GM18502 (cell line): ENCODE measurements at regions not wholly inside any gene's neighbourhood (a gene's known extent, or its start where the extent isn't known, plus 50 kb on each side); places are given as distances from the start of the nearest gene placed in this dataset.

Source experiments
- ATAC-seq: cut with Tn5 transposase; IDR thresholded peaks from one replicate; pipeline ENCODE4 v1.9.1; 2021; ENCODE audit warnings: mild to moderate bottlenecking; ENCODE audit not compliant: unreplicated experiment, poor library complexity

- peak; percentile 62 for ATAC-seq
These were observed 542.5 kb upstream of the PKN2 start for GRCh38 chr1:88141499-88142074.

- no peak for ATAC-seq
These were observed 538.3 kb upstream of the PKN2 start for GRCh38 chr1:88145752-88146151.

- no peak for ATAC-seq
These were observed 534.4 kb upstream of the PKN2 start for GRCh38 chr1:88149686-88150085.

GRCh38 chr1:88150330-88150729 lies 533.7 kb upstream of the PKN2 start:
- ATAC-seq = no peak

- no peak for ATAC-seq
These were observed 520.9 kb upstream of the PKN2 start for GRCh38 chr1:88163187-88163586.

- ATAC-seq = peak; percentile 55
These were observed 515.9 kb upstream of the PKN2 start for GRCh38 chr1:88168126-88168525.

- no peak for ATAC-seq
These were observed 514.9 kb upstream of the PKN2 start for GRCh38 chr1:88169139-88169538.

GRCh38 chr1:88169939-88170338 lies 514.1 kb upstream of the PKN2 start:
- ATAC-seq = no peak

GRCh38 chr1:88175120-88175630 lies 508.9 kb upstream of the PKN2 start:
- no peak for ATAC-seq

GRCh38 chr1:88175631-88176226 lies 508.3 kb upstream of the PKN2 start:
- ATAC-seq = no peak

- no peak for ATAC-seq
These were observed 504.1 kb upstream of the PKN2 start for GRCh38 chr1:88179943-88180342.

GRCh38 chr1:88180449-88181108 lies 503.5 kb upstream of the PKN2 start:
- ATAC-seq = peak; percentile 98

GRCh38 chr1:88186911-88187310 lies 497.2 kb upstream of the PKN2 start:
- ATAC-seq = no peak

- ATAC-seq = no peak
These were observed 496.0 kb upstream of the PKN2 start for GRCh38 chr1:88188038-88188437.

- ATAC-seq = no peak
These were observed 494.5 kb upstream of the PKN2 start for GRCh38 chr1:88189525-88189924.

GRCh38 chr1:88191917-88192316 lies 492.2 kb upstream of the PKN2 start:
- ATAC-seq = peak; percentile 97

GRCh38 chr1:88194542-88194941 lies 489.5 kb upstream of the PKN2 start:
- no peak for ATAC-seq

- ATAC-seq = no peak
These were observed 483.5 kb upstream of the PKN2 start for GRCh38 chr1:88200545-88200944.

- ATAC-seq = no peak
These were observed 480.0 kb upstream of the PKN2 start for GRCh38 chr1:88204111-88204510.

GRCh38 chr1:88204612-88205167 lies 479.4 kb upstream of the PKN2 start:
- ATAC-seq = no peak

GRCh38 chr1:88208389-88208788 lies 475.7 kb upstream of the PKN2 start:
- no peak for ATAC-seq
